Ascending aorta (tissue), 2 donors: ENCODE measurements at regions not wholly inside any gene's neighbourhood (a gene's known extent, or its start where the extent isn't known, plus 50 kb on each side); places are given as distances from the start of the nearest gene placed in this dataset.

ENCODE experiments used
- DNase-seq, 2 donors: peaks; one replicate each; pipeline ENCODE4 v3.0.0-alpha.2; 2019; ENCODE audit warnings: low spot score in 2 of 2
- H3K27ac ChIP-seq, 2 donors: fragments of 200-600 bp; sonication (generic); one replicate each; pipeline ENCODE4 v1.5.1; 2016 to 2017; ENCODE audit warnings: mild to moderate bottlenecking in 1 of 2
- H3K27me3 ChIP-seq: fragments of 200-600 bp; sonication (generic); one replicate; pipeline ENCODE4 v1.5.1; 2017
- H3K36me3 ChIP-seq, 2 donors: fragments of 200-600 bp; sonication (generic); one replicate each; pipeline ENCODE4 v1.5.1; 2016
- H3K4me1 ChIP-seq, 2 donors: fragments of 200-600 bp; sonication (generic); one replicate each; pipeline ENCODE4 v1.5.1; 2016 to 2017; ENCODE audit warnings: mild to moderate bottlenecking in 1 of 2
- H3K4me3 ChIP-seq, 2 donors: fragments of 200-600 bp; sonication (generic); one replicate each; pipeline ENCODE4 v1.5.1; 2016 to 2017; ENCODE audit warnings: mild to moderate bottlenecking in 1 of 2
- H3K9me3 ChIP-seq, 2 donors: fragments of 200-600 bp; sonication (generic); one replicate each; pipeline ENCODE4 v1.5.1; 2016
- CTCF ChIP-seq, 3 experiments: fragments of 200-600 bp in 2 of 3; fragments of 450-650 bp in 1 of 3; sonication (generic) in 2 of 3; IDR thresholded peaks; one replicate each; pipeline ENCODE4 v1.5.1; 2016 to 2019; ENCODE audit warnings: antibody characterized with exemption in 3 of 3, mild to moderate bottlenecking in 1 of 3, moderate library complexity in 1 of 3
- intact Hi-C: fragments of 100-400 bp; cut with DNase I; formaldehyde crosslinking; loops from one replicate; pipeline ENCODE4 v1.15.1; 2023

- no peaks in the 10 kb centered on the region for H3K4me1 ChIP-seq
- no peaks in the 10 kb centered on the region for H3K9me3 ChIP-seq
- H3K27me3 ChIP-seq, result no peaks in the 10 kb centered on the region
- no peak overlapping the region for H3K27ac ChIP-seq
- intact Hi-C loops, result no loop called here
- no peaks in the 10 kb centered on the region for H3K36me3 ChIP-seq
- H3K4me3 ChIP-seq, result no peak overlapping the region
- TF ChIP-seq CTCF (IDR thresholded peaks at IDR 0.05), result no peak
- no peak for DNase-seq
Measured at GRCh38 chr2:226420646-226421045, 379.0 kb downstream of the IRS1 start.

DNA sequence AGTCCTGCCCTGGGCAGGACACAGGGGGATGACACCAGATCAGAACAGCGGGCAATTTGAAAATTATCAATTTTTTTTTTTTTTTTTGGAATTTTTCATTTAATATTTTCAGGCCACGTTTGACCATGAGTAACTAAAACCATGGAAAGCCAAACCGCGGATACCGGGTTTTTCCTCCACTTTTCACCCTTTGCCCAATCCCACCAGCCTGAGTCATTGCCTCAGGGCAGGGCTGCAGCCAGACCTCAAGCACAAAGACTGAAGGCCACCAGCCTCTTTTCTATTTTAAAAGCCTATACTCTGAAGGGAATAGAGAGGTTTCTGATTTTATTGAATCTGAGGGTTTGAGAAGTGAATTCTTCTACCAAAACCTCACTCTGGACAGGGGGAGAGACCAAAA is 381.1 kb downstream of the IRS1 start:
- H3K9me3 ChIP-seq, result no peaks in the 10 kb centered on the region
- no peak overlapping the region for H3K4me3 ChIP-seq
- no peak for TF ChIP-seq CTCF (IDR thresholded peaks at IDR 0.05)
- H3K4me1 ChIP-seq, result no peaks in the 10 kb centered on the region
- no peak for DNase-seq
- no peaks in the 10 kb centered on the region for H3K36me3 ChIP-seq
- no peaks in the 10 kb centered on the region for H3K27me3 ChIP-seq
- H3K27ac ChIP-seq, result no peak overlapping the region
- intact Hi-C loops, result no loop called here

GRCh38 chr2:226414335-226414734 is 385.3 kb downstream of the IRS1 start:
- H3K36me3 ChIP-seq, result no peaks in the 10 kb centered on the region
- H3K27ac ChIP-seq, result no peak overlapping the region
- no peaks in the 10 kb centered on the region for H3K4me1 ChIP-seq
- H3K4me3 ChIP-seq, result no peak overlapping the region
- TF ChIP-seq CTCF (IDR thresholded peaks at IDR 0.05), result no peak
- no peaks in the 10 kb centered on the region for H3K27me3 ChIP-seq
- intact Hi-C loops, result no loop called here
- no peak for DNase-seq
- no peaks in the 10 kb centered on the region for H3K9me3 ChIP-seq

DNA sequence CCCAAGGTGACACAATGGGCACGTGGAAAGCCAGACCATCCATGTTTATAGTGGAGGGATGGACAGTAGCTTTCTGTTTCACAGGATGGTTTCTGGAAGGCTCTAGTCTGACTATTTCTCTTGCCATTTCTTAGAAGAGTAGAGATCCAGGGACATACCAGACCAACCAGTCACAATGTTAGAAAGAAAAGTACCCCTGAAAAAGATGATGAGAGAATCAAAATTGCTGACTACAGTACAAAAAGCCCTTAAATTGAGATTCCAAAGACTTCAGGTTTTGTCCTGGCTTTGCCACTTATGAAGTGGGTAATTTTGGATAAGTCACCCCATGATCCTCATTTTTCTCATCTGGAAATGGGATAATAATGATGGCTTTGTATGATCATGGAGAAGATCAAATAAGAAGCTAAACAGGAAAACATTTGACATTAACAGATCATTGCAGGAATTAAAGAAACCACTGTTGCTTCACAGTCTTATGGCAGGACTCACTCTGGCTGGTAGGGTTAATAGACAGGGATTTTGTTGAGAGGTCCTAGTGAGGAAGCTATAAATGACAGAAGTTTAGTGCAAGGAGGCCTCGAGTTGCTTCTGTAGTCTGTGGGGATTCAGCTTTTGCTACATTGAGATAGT is 386.0 kb downstream of the IRS1 start:
- no peak for TF ChIP-seq CTCF (IDR thresholded peaks at IDR 0.05)
- Histone ChIP-seq H3K4me1 (no peaks in the 10 kb centered on the region), H3K9me3 (no peaks in the 10 kb centered on the region), H3K4me3 (no peak overlapping the region), H3K27me3 (no peaks in the 10 kb centered on the region), H3K27ac (no peak overlapping the region), H3K36me3 (no peaks in the 10 kb centered on the region)
- intact Hi-C loops, result no loop called here
- no peak for DNase-seq

- H3K4me3 ChIP-seq, result no peak overlapping the region
- H3K4me1 ChIP-seq, result no peaks in the 10 kb centered on the region
- intact Hi-C loops, result no loop called here
- DNase-seq, result no peak
- H3K27ac ChIP-seq, result no peak overlapping the region
- no peaks in the 10 kb centered on the region for H3K27me3 ChIP-seq
- H3K9me3 ChIP-seq, result no peaks in the 10 kb centered on the region
- TF ChIP-seq CTCF (IDR thresholded peaks at IDR 0.05), result no peak
- H3K36me3 ChIP-seq, result no peaks in the 10 kb centered on the region
Measured at GRCh38 chr2:226411727-226412360, 387.8 kb downstream of the IRS1 start.
